Brain microvascular endothelial cell (primary cell): ENCODE measurements at regions not wholly inside any gene's neighbourhood (a gene's known extent, or its start where the extent isn't known, plus 50 kb on each side); places are given as distances from the start of the nearest gene placed in this dataset.
A peak's percentile ranks its signal among the peaks of the same experiment; 100 is the strongest.

ENCODE experiments used
- DNase-seq: peaks from one replicate; pipeline ENCODE4 v3.0.0-alpha.2; 2020
- H3K27ac ChIP-seq: fragments of 250-450 bp; sonication (Bioruptor Pico); 2 replicates; pipeline ENCODE4 v1.5.1; 2020; ENCODE audit warnings: mild to moderate bottlenecking, moderate library complexity
- H3K27me3 ChIP-seq: fragments of 250-450 bp; sonication (Bioruptor Pico); replicated peaks from 2 replicates; pipeline ENCODE4 v1.5.1; 2020; ENCODE audit warnings: mild to moderate bottlenecking
- H3K36me3 ChIP-seq: fragments of 250-450 bp; sonication (Bioruptor Pico); replicated peaks from 2 replicates; pipeline ENCODE4 v1.5.1; 2020; ENCODE audit warnings: mild to moderate bottlenecking
- H3K4me3 ChIP-seq: 2 replicates; pipeline ENCODE4 v1.5.1; 2011; ENCODE audit warnings: low read depth, mild to moderate bottlenecking, control low read depth, low read length, moderate library complexity
- CTCF ChIP-seq: IDR thresholded peaks from 2 replicates; pipeline ENCODE4 v1.5.1; 2011; ENCODE audit warnings: low read depth, mild to moderate bottlenecking, moderate library complexity, low read length, control low read depth, inconsistent platforms; ENCODE audit errors: missing control alignments
- in situ Hi-C: cut with HindIII; loops from 2 replicates; pipeline ENCODE4 v1.10.0; 2017; ENCODE audit warnings: low sequenced_read_pairs, low pct_ligation_motif_present

- no peak for DNase-seq
- in situ Hi-C loops, result loop anchor here (10.0 kb wide), 1 partner anchor 235 kb away; no protein-coding TSS in a partner anchor
- no peak for TF ChIP-seq CTCF
- Histone ChIP-seq H3K27ac (peak overlapping the region; percentile 82), H3K36me3 (no peaks in the 10 kb centered on the region), H3K4me3 (no peak overlapping the region), H3K27me3 (no peaks in the 10 kb centered on the region)
These were observed 90.2 kb upstream of the VCAM1 start for GRCh38 chr1:100629391-100629790.

GRCh38 chr1:100631015-100631551 is 88.5 kb upstream of the VCAM1 start:
- Histone ChIP-seq H3K27me3 (no peaks in the 10 kb centered on the region), H3K4me3 (no peak overlapping the region), H3K27ac (peak overlapping the region; percentile 82), H3K36me3 (no peaks in the 10 kb centered on the region)
- DNase-seq, result peak; percentile 98
- TF ChIP-seq CTCF, result no peak
- in situ Hi-C loops, result no loop called here

GRCh38 chr1:100642826-100643225 is 76.7 kb upstream of the VCAM1 start:
- Histone ChIP-seq H3K27me3 (no peaks in the 10 kb centered on the region), H3K36me3 (no peaks in the 10 kb centered on the region), H3K27ac (no peak overlapping the region), H3K4me3 (no peak overlapping the region)
- no peak for TF ChIP-seq CTCF
- DNase-seq, result no peak
- in situ Hi-C loops, result no loop called here

GRCh38 chr1:100643471-100644196 is 75.9 kb upstream of the VCAM1 start:
- in situ Hi-C loops, result no loop called here
- DNase-seq, result no peak
- Histone ChIP-seq H3K36me3 (no peaks in the 10 kb centered on the region), H3K27ac (no peak overlapping the region), H3K4me3 (no peak overlapping the region), H3K27me3 (no peaks in the 10 kb centered on the region)
- no peak for TF ChIP-seq CTCF

GRCh38 chr1:100646001-100646400 is 73.5 kb upstream of the VCAM1 start:
- no peak for TF ChIP-seq CTCF
- H3K27me3 ChIP-seq, result no peaks in the 10 kb centered on the region
- no peak overlapping the region for H3K4me3 ChIP-seq
- in situ Hi-C loops, result no loop called here
- no peak overlapping the region for H3K27ac ChIP-seq
- no peaks in the 10 kb centered on the region for H3K36me3 ChIP-seq
- no peak for DNase-seq
